ENCODE measurements at regions not wholly inside any gene's neighbourhood (a gene's known extent, or its start where the extent isn't known, plus 50 kb on each side); places are given as distances from the start of the nearest gene placed in this dataset.

DNA sequence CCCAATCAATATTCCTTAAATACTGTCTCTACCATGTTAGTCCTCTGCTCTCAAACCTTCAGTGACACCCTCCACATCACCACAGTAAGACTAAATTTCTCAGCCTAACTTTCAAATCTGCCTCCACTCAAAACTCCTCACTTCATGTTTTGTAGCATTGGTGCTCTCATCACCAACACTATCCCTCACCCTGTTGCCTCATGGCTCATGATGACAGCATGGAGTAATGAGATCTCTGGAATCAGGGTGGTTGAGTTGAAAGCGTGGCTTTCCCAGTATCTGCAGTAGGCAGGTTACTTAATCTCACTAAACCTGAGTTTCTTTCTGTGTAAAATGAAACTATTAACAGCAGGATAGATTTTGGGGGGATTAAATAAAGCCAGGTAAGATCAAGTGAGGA is 621.4 kb downstream of the NYAP2 start:
- no peaks in the 10 kb centered on the region for H3K27me3 ChIP-seq (replicated peaks; ENCODE audit: control insufficient read depth, insufficient read depth, low read length)
- no peak for DNase-seq (ENCODE audit: extremely low read depth, insufficient read length)

DNA sequence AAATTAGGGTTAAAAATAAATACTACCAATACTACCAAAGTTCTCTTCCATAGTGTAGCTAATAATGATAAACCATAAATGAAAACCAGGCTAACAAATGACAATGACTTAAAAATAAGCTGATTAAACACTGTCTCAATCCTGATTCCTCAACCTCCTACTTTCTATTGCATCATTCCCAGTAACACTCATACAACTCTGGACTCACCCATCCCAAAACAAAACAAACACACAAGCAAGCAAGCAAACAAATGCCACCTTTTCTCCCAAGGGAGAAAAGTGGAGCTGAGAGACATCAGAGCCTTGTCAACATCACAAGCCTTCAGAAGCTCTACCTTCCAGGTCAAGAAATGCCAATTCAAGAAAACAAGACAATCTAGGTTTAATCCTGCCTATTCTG is 620.7 kb downstream of the NYAP2 start:
- H3K27me3 ChIP-seq (replicated peaks; ENCODE audit: control insufficient read depth, insufficient read depth, low read length) = no peaks in the 10 kb centered on the region
- TF ChIP-seq, protein P1, sequence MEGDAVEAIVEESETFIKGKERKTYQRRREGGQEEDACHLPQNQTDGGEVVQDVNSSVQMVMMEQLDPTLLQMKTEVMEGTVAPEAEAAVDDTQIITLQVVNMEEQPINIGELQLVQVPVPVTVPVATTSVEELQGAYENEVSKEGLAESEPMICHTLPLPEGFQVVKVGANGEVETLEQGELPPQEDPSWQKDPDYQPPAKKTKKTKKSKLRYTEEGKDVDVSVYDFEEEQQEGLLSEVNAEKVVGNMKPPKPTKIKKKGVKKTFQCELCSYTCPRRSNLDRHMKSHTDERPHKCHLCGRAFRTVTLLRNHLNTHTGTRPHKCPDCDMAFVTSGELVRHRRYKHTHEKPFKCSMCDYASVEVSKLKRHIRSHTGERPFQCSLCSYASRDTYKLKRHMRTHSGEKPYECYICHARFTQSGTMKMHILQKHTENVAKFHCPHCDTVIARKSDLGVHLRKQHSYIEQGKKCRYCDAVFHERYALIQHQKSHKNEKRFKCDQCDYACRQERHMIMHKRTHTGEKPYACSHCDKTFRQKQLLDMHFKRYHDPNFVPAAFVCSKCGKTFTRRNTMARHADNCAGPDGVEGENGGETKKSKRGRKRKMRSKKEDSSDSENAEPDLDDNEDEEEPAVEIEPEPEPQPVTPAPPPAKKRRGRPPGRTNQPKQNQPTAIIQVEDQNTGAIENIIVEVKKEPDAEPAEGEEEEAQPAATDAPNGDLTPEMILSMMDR (IDR thresholded peaks at IDR 0.05; ENCODE audit: insufficient read depth, low read length, poor library complexity, severe bottlenecking) = no peak
- H3K36me3 ChIP-seq (ENCODE audit: control insufficient read depth, insufficient read depth, low read length) = no peaks in the 10 kb centered on the region
- no peak overlapping the region for H3K4me3 ChIP-seq (replicated peaks; ENCODE audit: low read depth, low read length)
- no peak for DNase-seq (ENCODE audit: extremely low read depth, insufficient read length)

More for the DNA sequence above, 621.4 kb downstream of the NYAP2 start:
- H3K36me3 ChIP-seq (ENCODE audit: control insufficient read depth, insufficient read depth, low read length) = no peaks in the 10 kb centered on the region
- TF ChIP-seq, protein P1 (IDR thresholded peaks at IDR 0.05; ENCODE audit: insufficient read depth, low read length, poor library complexity, severe bottlenecking) = no peak
- H3K4me3 ChIP-seq (replicated peaks; ENCODE audit: low read depth, low read length) = no peak overlapping the region

DNA sequence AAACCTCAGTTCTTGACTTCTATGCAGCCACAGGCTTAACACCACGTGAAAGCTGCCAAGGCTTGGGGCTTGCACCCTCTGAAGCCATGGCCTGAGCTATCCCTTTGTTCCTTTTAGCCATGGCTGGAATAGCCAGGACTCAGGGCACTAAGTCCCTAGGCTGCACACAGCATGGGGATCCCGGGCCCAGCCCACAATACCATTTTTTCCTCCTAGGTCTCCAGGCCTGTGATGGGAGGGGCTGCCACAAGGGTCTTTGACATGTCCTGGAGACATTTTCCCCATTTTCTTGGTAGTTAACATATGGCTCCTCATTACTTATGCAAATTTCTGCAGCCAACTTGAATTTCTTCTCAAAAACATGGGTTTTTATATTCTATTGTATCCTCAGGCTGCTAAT is 619.1 kb downstream of the NYAP2 start:
- TF ChIP-seq, protein P1 (IDR thresholded peaks at IDR 0.05; ENCODE audit: insufficient read depth, low read length, poor library complexity, severe bottlenecking) = no peak
- no peaks in the 10 kb centered on the region for H3K27me3 ChIP-seq (replicated peaks; ENCODE audit: control insufficient read depth, insufficient read depth, low read length)

DNA sequence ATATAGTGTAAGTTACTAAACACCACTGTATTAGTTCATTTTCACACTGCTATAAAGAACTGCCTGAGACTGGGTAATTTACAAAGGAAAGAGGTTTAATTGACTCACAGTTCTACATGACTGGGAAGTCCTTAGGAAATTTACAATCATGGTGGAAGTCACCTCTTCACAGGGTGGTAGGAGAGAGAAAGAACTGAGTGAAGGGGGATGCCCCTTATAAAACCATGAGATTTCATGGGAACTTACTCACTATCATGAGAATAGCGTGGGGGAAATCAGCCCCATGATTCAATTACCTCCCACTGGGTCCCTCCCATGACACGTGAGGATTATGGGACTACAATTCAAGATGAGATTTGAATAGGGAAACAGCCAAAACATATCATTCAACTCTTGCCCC is 618.0 kb downstream of the NYAP2 start:
- H3K4me3 ChIP-seq (replicated peaks; ENCODE audit: low read depth, low read length) = no peak overlapping the region
- no peaks in the 10 kb centered on the region for H3K27me3 ChIP-seq (replicated peaks; ENCODE audit: control insufficient read depth, insufficient read depth, low read length)
- TF ChIP-seq, protein P1 (IDR thresholded peaks at IDR 0.05; ENCODE audit: insufficient read depth, low read length, poor library complexity, severe bottlenecking) = no peak
- DNase-seq (ENCODE audit: extremely low read depth, insufficient read length) = no peak
- H3K36me3 ChIP-seq (ENCODE audit: control insufficient read depth, insufficient read depth, low read length) = no peaks in the 10 kb centered on the region

More for the DNA sequence above, 619.1 kb downstream of the NYAP2 start:
- H3K4me3 ChIP-seq (replicated peaks; ENCODE audit: low read depth, low read length) = no peak overlapping the region
- DNase-seq (ENCODE audit: extremely low read depth, insufficient read length) = no peak
- H3K36me3 ChIP-seq (ENCODE audit: control insufficient read depth, insufficient read depth, low read length) = no peaks in the 10 kb centered on the region

DNA sequence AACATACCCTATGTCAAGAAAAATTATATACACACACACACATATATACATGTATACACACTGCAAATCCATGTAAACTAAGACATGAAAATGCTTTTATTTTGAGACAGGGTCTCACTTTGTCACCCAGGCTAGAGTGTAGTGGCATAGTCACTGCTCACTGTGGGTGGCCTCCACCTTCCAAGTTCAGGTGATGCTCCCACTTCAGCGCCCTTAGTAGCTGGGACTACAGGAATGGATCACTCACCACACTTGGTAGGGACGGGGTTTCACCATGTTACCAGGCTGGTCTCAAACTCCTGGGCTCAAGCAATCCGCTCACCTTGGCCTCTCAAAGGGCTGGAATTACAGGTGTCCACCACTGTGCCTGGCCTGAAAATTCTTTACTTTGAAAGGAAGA is 617.6 kb downstream of the NYAP2 start:
- TF ChIP-seq, protein P1 (IDR thresholded peaks at IDR 0.05; ENCODE audit: insufficient read depth, low read length, poor library complexity, severe bottlenecking) = no peak

More for the DNA sequence above, 617.6 kb downstream of the NYAP2 start:
- DNase-seq (ENCODE audit: extremely low read depth, insufficient read length) = no peak
- Histone ChIP-seq H3K27me3 (replicated peaks; ENCODE audit: control insufficient read depth, insufficient read depth, low read length) (no peaks in the 10 kb centered on the region), H3K36me3 (ENCODE audit: control insufficient read depth, insufficient read depth, low read length) (no peaks in the 10 kb centered on the region), H3K4me3 (replicated peaks; ENCODE audit: low read depth, low read length) (no peak overlapping the region)

Data from GM06990 (cell line).